G401.6 (cell line): ENCODE measurements at regions not wholly inside any gene's neighbourhood (a gene's known extent, or its start where the extent isn't known, plus 50 kb on each side); places are given as distances from the start of the nearest gene placed in this dataset.

Experiments
- FAIRE-seq: peaks from 2 replicates; lab custom pipeline; 2012; peaks lifted over from hg19 to GRCh38; lab: Jason Lieb, UNC

DNA sequence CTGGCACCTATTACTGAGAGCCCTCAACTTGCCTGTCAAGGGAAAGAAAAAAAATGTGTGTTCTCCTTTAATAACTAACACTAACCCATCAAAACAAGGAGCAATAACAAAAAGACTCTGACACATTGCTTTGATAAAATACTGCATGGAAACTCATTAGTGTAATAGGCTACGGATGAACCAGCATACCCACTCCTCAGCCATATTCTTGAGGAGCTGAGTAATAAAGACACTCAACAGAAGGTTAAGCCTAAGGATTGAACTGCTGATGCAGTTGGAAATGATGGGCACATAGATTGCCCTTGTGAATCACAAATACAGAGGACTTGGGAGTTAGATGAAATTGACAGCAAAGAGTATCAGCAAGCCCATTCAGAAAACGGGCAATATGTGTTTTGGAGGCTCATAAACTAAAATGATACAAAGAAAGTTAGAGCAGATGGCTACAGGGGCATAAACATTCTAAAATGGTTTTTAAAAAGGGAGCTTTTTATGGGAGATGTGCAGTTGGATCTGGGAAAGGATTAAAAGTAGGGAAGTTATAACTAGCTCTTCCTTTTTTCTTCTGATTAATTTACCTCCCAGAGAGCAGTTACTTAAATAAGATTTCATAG is 447.6 kb upstream of the IL12A start:
- FAIRE-seq, result no peak

DNA sequence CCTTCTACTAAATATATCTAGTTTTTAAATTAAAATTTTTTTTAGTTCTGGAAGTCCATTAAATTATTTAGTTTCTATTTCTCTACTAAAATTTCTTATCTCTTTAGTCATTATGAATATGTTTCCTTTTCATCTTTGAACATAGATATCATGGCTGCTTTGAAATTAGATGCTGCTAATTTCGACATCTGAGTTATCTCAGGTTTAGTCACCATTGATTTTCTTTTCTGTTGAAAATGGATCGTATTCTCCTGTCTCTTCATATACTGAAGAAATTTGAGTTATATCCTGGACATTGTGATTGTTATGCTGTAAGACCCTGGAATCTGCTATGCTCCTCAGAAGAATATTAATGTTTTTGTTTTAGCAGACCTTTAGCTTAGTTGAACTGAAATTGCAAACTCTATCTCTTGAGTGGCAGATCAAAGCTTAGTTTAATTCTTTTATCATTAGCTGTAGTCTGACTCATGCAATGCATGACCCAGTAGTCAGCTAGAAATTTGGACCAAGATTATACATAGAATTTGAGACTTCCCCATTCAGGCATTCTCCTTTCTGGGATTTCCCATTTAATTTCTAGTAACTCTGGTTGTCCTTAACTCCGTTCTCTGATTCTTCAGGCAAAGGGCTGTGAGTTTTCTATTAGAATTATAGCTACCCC is 439.8 kb upstream of the IL12A start:
- no peak for FAIRE-seq

DNA sequence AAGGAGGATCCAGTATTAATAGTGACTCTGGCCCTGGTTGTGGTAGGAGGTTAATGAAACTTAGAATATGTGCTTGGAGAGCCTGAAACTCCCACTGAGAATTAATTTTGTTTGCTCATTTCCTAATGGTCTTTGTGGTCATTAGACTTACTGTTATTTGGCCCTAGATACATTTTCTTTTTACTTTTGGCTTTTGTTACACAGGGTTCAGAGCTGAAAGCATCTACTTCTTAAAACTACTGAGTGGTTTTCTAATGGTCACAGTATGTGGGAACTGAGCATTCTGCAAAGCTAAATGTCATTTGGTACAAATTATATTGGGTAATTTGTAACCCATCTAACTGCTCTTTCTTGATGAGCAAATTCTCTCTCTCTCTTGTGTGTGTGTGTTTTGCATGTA is 433.4 kb upstream of the IL12A start:
- no peak for FAIRE-seq

DNA sequence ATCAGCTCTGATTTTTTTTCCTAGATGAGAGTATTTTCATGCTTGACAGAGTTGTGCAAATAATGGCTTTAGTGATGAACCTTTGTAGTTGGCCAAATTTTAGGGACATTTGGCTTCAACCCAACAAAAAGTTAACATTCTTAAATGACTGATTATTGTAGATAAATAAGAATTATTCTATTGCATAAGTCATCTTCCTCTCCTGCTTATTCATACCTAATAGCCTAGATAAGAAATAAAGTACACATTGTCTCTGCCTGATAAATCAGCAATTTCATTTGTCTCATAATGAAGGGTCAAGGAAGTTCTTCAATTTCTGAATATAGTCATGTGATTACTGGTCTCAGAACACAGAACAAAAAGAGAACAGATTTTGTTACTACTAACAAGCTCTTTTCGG is 428.9 kb upstream of the IL12A start:
- FAIRE-seq, result no peak

DNA sequence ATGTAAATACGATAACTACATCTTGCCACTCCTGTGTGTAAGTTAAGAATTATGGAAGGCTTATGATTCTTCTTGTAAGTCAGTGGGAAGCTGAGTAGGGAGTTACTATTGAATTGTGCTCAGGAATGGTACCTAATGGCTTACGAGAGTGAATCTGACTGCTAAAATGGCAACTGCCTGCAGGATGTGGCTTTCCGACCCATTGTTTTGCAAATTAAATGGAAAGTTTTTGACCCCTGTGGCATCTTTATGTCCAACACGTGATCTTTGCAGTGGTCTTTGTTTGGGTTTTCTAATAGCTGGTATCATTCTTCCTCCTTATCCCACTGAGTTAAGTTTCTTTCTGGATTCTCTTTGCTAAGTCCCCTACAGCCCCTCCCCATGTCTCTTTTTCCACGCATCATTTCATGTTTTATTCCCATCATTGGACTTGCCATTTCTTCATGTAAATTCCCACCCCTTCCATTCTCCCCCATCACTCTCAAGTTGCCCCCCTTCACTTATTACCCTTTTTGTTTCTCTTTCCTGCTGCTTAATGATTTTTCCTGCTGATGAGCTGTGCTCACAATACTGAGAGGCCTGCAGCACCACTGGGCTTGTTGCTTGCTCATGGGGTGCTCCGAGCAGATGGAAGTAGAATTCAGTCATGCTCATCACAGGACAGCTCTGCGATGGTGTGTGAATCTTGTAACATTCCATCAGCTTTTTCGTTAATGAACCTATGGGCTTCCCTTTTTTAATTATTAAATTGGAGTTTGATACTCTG is 428.2 kb upstream of the IL12A start:
- no peak for FAIRE-seq

DNA sequence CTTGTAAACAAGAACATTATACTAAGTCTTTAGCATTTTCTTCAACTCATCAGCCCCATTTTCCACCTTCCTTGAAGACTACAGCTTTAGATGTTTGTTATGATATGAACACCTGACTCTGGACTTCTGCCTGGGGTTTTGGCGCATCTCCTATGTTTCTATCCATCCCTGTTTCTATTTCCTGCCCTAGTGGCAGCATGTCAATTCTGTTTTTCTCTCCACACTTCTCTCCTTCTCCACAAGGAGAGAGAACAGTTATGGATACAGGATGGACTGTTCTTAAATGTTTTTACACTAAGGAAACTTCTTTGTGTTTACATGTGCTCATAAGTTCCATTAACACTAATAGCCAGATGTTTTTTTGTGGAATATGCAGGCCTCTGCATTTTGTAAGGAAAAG is 423.3 kb upstream of the IL12A start:
- FAIRE-seq, result no peak

DNA sequence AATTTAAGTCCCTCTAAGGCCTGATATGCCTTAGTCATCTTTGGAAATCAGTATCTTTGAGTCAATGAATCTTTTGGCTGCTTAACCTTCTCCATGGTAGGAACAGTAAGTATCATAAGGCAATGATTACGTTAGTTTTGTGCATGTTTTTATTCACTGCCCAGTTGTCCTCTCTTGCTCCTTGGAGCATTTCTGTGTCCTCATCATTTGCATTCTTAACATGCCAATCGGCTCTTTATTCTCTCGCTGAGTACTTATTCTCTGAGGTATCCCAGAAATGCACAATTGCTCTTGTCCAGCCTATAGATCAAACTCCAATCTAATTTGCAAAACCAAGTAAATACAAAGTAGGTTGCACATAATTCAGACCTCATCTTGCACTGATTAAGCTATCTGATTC is 405.0 kb upstream of the IL12A start:
- peak; percentile 57 for FAIRE-seq

DNA sequence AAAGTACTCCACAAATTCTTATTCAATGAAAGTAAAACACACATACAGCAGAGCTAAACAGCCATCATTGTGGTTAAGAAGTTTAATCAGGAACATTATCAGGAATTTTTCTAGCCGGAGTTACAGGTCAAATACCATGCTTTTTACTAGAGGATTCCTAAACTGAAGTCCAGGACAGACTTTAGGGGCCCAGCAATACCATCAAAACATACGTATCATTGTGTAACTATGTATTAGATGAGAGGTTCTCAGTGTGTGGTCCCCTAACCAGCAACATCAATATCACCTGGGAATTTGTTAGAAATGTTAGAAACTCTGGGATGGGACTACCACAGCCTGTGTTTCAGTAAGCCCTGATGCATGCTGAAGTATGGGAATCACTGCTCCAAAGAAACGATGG is 404.2 kb upstream of the IL12A start:
- FAIRE-seq, result peak; percentile 82

DNA sequence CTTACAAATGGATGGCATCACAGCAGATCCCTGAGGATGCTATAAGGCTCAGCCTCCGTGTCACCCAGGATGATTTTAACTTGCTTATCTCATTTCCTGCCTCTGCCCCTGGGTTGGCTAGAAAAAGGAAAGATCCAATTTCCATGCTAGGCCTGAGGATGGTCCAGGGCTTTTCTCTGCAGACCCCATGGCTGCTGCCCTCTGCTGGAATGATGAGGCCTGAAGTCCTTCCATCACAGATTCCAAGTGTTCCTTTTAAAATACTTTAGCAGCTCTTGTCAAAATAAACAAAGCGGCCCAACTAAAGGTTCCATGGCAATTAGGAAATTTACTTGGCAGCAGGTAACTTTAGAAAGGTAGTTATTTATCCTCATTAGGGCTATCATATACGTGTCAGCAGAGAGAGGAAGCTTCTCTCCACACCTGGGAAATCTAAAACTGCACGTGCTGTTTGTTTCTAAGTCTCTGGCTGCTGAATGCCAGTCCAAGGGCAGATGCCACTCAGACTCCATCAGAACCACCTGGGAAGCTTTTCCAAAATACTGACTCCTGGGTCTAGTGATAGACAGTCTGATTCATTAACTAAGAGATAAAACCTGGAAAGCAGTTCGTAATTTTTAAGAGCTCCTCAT is 401.9 kb upstream of the IL12A start:
- peak; percentile 70 for FAIRE-seq

DNA sequence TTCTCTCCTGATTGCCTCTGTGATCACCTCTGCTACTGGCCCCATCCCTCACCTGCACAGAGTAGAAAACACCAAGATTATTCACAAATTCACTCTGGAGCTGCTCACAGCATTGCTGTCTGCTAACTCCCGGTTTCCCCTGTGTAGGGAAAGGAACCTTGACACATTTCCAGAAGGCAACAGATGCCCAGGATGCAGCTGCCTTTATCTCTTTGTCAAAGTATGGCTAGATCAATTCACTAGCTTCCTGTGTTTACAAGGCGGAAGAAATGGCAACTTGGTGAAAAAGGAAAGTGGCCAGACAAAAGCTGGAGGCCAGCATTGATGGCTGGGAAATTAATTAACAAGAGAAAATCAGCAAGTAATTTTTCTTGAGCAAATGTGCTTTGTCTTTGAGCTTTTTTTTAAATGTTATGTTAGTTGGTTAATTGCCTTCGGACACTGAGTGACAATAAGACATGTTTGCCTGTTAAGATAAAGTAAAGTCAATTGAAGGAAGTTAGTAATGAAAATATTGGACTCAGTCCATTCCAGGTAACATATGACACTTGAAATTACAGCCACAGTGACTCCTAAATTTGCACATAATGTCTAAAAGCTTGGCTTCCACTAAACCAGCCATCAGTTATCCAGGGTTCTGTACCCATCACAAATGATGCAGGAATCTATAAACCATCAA is 394.6 kb upstream of the IL12A start:
- no peak for FAIRE-seq

DNA sequence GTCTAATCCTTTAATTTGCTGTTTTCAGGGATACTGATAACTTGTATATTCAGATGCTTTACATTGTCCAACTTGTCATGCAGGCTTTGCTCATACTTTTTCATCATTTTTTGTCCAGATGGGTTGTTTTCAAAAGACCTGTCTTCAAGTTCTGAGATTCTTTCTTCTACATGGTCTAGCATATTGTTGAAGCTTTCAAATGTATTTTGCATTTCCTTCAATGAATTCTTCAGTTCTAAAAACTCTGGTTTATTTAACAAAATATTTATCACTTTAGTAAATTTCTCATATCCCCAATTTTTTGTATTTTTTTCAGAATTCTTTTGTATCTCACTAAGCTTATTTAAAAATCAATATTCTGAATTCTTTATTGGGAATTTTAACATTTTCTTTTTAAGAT is 388.3 kb upstream of the IL12A start:
- peak; percentile 65 for FAIRE-seq

DNA sequence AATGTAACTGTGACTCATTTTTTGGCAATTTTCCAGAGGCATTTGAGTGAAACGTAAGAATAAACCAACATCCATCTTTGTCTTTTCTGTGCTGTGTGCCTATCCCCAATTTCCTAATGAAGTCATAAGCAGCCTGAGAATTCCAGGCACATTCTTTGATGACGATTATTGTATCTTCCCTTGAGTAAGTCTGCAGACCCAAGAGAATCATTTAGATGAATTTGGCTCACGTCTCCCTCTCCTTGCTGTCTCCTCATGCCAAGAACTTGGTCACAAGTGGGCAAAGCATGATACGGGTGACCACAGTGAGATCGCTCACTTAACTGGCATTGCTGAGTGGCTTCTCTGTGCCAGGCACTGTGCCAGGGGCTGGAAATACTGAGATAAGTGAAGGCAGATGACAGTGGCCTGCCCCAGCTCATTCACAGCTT is 384.5 kb upstream of the IL12A start:
- no peak for FAIRE-seq

DNA sequence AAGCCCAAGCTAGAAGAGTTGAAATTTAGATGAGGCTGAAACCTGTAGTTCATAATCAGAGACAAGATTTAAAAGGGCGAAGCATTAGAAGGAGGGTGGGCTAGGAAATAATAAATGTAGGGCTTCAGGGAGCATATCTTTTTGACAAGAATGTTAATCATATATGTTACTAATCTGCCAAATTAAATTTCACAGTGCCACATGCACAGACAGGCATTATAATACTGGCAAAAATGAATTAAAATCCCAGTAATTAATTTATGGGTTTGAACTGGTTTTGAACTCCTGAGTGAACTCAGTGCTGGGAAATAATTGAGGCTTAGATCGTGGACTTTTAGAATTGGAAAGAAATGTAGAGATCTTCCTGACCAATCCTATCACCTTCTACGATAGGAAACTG is 383.5 kb upstream of the IL12A start:
- no peak for FAIRE-seq

DNA sequence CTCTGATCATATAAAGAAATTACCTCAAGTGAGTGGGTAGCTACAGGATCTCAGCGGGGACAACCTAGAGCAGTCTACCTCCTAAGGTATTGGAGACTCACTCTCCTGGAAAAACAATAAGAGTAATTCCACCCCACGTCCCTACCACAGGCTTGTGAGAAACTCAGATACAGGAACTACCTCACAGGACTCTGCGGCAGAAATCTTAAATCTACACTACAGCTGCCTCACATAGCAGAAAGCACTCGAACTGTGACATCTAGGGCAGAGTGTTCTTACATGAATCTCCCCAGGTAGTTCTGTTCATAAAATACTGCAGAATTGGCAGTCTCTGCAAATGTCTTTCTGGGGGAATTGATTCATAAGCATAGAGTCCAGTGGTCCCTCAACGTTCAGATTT is 382.9 kb upstream of the IL12A start:
- FAIRE-seq, result no peak

DNA sequence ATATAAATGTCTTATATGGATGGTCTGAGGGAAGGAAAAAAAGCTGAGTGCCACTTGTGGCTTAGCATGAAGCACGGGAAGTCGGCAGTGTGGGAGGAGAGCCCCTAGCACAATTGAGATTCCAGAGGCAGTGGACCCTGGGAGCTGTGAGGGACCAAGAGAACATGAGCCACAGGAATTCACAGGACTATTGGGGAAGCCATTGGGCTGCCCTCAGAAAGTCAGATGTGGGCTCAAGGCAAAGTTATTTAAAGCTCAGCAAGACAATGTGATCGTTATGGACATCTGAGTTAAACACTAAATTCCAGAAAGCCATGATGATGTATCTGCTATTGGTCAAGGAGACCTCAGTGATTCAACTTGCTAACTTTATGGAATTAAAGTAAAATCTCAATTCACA is 380.8 kb upstream of the IL12A start:
- no peak for FAIRE-seq

DNA sequence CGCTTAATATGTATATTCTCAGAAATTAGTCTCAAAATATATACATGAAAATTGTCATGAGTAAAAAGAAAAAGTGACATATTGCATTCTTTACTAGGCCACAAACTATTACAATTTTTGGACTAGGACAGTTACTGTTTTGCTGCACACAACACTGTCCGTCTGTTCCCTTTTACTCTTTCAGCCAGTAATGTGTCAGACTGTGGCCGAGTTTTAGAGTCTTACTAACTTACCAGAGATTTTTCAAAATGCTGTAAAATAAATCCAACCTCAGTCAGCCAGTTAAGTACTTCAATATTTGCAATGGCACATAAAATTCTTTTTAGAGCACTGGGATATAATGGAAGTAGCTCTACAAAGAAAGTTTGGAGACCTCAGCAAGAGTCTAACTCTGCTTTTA is 380.3 kb upstream of the IL12A start:
- no peak for FAIRE-seq

DNA sequence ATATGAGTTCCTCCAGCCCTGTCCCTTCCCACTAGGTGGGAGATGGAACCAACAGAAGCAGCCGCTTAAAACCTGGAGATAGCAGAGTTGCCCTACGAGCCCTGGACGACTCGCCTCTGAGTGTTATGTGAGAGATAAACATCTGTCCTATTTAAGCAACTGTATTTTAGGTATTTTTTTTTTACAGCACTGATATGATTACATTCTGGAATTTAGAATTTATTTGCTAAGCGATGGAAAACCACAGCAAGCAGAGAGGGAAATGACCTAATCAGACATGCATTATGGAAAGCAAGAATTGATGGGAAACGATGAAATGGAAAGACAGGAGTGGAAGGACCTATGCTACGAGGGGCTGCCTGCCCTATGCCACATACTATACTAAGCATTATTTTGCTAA is 379.0 kb upstream of the IL12A start:
- FAIRE-seq, result no peak

DNA sequence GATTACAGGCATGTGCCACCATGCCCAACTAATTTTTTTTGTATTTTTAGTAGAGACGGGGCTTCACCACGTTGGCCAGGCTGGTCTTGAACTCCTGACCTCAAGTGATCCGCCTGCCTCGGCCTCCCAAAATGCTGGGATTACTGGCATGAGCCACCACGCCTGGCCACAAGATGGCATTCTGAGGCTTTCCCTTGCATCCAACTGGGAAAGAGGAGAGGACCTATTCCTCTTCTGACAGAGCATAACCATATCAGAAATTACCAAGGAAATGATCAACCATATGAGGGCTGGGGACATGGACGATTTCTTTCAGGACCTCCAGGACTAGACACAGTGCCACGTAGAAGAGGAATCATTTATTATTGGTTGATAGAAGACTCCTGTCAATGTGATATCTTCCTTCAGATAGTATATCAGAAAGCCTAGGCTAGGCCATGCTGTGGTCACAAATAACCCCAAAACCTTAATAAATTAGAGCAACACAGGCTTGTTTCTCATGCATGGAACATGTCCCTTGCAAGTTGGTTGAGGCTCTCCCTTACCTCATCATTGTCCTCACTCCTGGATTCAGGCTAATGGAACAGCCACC is 372.3 kb upstream of the IL12A start:
- FAIRE-seq, result peak; percentile 53

DNA sequence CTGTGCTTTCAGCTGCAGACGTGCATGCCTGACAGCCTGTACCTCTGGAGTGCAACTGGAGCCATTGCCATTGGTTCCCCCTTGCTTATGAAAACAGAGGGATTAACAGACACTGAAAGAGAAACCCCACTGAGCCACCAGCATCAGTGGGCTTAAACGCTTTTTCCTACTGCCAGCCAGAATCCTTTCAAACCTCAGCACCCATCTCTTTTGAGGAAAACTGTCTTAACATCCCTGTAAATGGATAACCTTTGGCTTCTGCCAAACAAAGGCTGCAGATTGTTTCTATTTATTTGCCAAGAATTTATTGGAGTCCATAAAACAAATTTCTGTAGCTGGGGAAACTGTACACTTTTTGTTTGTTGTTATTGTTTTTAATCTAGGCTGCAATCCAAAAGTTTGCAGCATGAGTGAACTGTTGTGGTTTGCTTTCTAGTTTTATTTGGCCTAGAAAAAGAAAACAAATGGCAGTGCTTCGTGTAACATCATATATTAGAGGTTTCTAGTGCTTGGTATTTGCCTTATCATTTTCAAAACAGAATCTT is 369.2 kb upstream of the IL12A start:
- FAIRE-seq, result no peak

DNA sequence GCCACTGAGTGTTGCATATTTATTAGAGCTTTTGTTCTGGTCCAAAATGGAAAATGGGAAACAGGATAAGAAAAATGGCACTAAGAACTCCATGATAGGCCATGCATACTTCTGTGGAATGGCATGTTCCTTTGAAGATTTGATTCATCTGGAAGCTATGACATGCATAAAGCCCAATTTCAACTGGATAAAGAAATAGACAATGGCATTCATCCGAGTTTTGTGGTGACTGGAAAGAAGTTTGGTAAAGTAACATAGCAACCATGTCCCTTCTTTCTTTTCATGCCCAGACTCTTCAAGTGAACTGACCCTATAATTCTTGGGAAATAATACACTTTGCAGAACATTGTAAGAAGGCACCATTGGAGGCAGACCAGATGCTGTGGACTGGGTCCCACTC is 368.4 kb upstream of the IL12A start:
- no peak for FAIRE-seq

DNA sequence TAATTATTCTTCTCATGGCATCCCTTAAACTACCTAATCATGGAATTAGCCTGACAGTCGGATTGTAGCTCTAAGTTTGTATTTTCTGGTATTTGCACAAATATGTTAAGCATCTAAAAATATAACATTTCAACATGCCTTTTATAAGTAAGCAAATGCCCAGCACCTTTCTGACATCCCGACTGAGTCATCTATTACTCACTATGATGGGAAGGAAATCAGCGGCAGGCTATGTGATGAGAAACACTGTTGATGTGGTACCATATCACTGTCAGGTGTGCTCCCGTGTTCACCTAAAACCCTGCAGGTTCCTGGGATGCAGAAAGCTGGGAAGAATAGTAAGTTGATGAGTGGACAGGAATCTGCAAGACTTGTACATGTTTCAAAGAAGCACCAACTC is 367.8 kb upstream of the IL12A start:
- FAIRE-seq, result no peak

DNA sequence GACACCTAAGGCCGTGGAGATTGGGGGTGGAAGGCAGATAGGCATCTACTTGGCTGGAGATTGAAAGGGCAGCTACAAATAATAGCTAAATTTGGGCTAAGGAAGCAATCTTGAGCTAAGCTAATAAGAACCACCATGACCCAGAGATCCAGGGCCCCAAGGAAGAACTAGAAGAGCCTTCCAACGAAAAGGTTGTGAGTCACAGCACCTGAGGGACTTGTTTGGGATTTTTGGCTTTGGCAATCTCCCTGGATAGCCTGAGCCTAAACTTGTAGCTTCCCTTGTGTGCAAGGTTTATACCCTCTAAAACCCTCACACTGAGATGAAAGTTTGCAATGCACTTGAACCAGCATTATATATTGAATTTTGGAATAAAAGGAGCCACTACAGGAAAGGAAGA is 364.0 kb upstream of the IL12A start:
- no peak for FAIRE-seq
